HEK293 (cell line): ENCODE measurements at regions not wholly inside any gene's neighbourhood (a gene's known extent, or its start where the extent isn't known, plus 50 kb on each side); places are given as distances from the start of the nearest gene placed in this dataset.

ENCODE experiments used
- CTCF ChIA-PET: fragments of 350-600 bp; formaldehyde crosslinking; extraction: SDS; loops from one replicate; lab custom pipeline; 2021; ENCODE audit warnings: antibody characterized with exemption; lab: Yijun Ruan, JAX
- POLR2A ChIA-PET: fragments of 300-600 bp; formaldehyde crosslinking; extraction: SDS; loops from one replicate; lab custom pipeline; 2020; ENCODE audit warnings: antibody characterized with exemption, inconsistent platforms; lab: Yijun Ruan, JAX
- H3K27ac ChIP-seq: fragments of 200-500 bp; sonication (Bioruptor generic); 2 replicates; pipeline ENCODE4 v1.5.1; 2014; ENCODE audit warnings: low read depth, low read length, control low read depth, inconsistent platforms; ENCODE audit errors: extremely low read depth
- H3K36me3 ChIP-seq, 2 experiments: fragments of 200-500 bp in 1 of 2; sonication (Bioruptor generic) in 1 of 2; 1 replicate in 1 of 2; 2 replicates in 1 of 2; pipeline ENCODE4 v1.5.1; 2014 to 2017; ENCODE audit warnings: inconsistent platforms in 2 of 2, low read length in 2 of 2; ENCODE audit not compliant: control insufficient read depth in 2 of 2, insufficient read depth in 1 of 2
- H3K4me1 ChIP-seq: fragments of 200-500 bp; sonication (Bioruptor generic); 2 replicates; pipeline ENCODE4 v1.5.1; 2014; ENCODE audit warnings: mild to moderate bottlenecking, low read length, inconsistent platforms; ENCODE audit not compliant: control insufficient read depth, insufficient read depth
- H3K4me3 ChIP-seq: 2 replicates; pipeline ENCODE4 v1.5.1; 2011; ENCODE audit warnings: low read depth, mild to moderate bottlenecking, control low read depth, low read length, moderate library complexity
- H3K9me3 ChIP-seq: fragments of 200-500 bp; sonication (Bioruptor generic); 2 replicates; pipeline ENCODE4 v1.5.1; 2014; ENCODE audit warnings: low read depth, low read length, inconsistent platforms; ENCODE audit not compliant: control insufficient read depth, insufficient read depth
- GFI1B ChIP-seq: fragments of 450-650 bp; formaldehyde crosslinking; IDR thresholded peaks from 2 replicates; pipeline ENCODE4 v1.5.1; 2016; ENCODE audit warnings: missing biosample characterization, missing genetic modification characterization
- INSM2 ChIP-seq: fragments of 450-650 bp; formaldehyde crosslinking; IDR thresholded peaks from 2 replicates; pipeline ENCODE4 v1.5.1; 2016; ENCODE audit warnings: missing biosample characterization, missing genetic modification characterization
- KLF16 ChIP-seq: fragments of 450-650 bp; formaldehyde crosslinking; IDR thresholded peaks from 2 replicates; pipeline ENCODE4 v1.5.1; 2017; ENCODE audit warnings: missing biosample characterization, missing genetic modification characterization
- KLF17 ChIP-seq: fragments of 450-650 bp; formaldehyde crosslinking; IDR thresholded peaks from 2 replicates; pipeline ENCODE4 v1.5.1; 2016; ENCODE audit warnings: missing biosample characterization, missing genetic modification characterization
- MZF1 ChIP-seq: fragments of 450-650 bp; formaldehyde crosslinking; IDR thresholded peaks from 2 replicates; pipeline ENCODE4 v1.5.1; 2017; ENCODE audit warnings: missing biosample characterization, missing genetic modification characterization, borderline replicate concordance
- SETDB1 ChIP-seq: IDR thresholded peaks from one replicate; pipeline ENCODE4 v1.6.1; 2017; ENCODE audit warnings: mild to moderate bottlenecking, low read length, moderate library complexity, mixed read lengths; ENCODE audit not compliant: insufficient read length
- YY1 ChIP-seq: fragments of 450-650 bp; formaldehyde crosslinking; IDR thresholded peaks from 2 replicates; pipeline ENCODE4 v1.5.1; 2018; ENCODE audit warnings: missing biosample characterization, missing genetic modification characterization
- YY2 ChIP-seq: fragments of 450-650 bp; formaldehyde crosslinking; IDR thresholded peaks from 2 replicates; pipeline ENCODE4 v1.5.1; 2016; ENCODE audit warnings: missing biosample characterization, missing genetic modification characterization
- ZEB2 ChIP-seq: fragments of 450-650 bp; formaldehyde crosslinking; IDR thresholded peaks from 2 replicates; pipeline ENCODE4 v1.5.1; 2016; ENCODE audit warnings: missing biosample characterization, missing genetic modification characterization
- ZFHX2 ChIP-seq: fragments of 450-650 bp; formaldehyde crosslinking; conservative IDR thresholded peaks from 2 replicates; pipeline ENCODE4 v1.5.1; 2016; ENCODE audit warnings: missing biosample characterization, missing genetic modification characterization
- ZNF19 ChIP-seq: fragments of 450-650 bp; formaldehyde crosslinking; IDR thresholded peaks from 2 replicates; pipeline ENCODE4; 2016; ENCODE audit warnings: missing biosample characterization, missing genetic modification characterization, low read depth
- ZNF24 ChIP-seq: fragments of 450-650 bp; formaldehyde crosslinking; IDR thresholded peaks from 2 replicates; pipeline ENCODE4 v1.5.1; 2016; ENCODE audit warnings: missing biosample characterization, missing genetic modification characterization
- ZNF302 ChIP-seq: fragments of 450-650 bp; formaldehyde crosslinking; IDR thresholded peaks from 2 replicates; pipeline ENCODE4 v1.5.1; 2016; ENCODE audit warnings: missing biosample characterization, missing genetic modification characterization, low read depth
- ZNF394 ChIP-seq: fragments of 450-650 bp; formaldehyde crosslinking; IDR thresholded peaks from 2 replicates; pipeline ENCODE4 v1.5.1; 2016; ENCODE audit warnings: missing biosample characterization, missing genetic modification characterization, mild to moderate bottlenecking, moderate library complexity, borderline replicate concordance
- ZNF473 ChIP-seq: fragments of 450-650 bp; formaldehyde crosslinking; IDR thresholded peaks from 2 replicates; pipeline ENCODE4 v1.5.1; 2017; ENCODE audit warnings: missing biosample characterization, missing genetic modification characterization
- ZNF510 ChIP-seq: fragments of 450-650 bp; formaldehyde crosslinking; IDR thresholded peaks from 2 replicates; pipeline ENCODE4 v1.5.1; 2018; ENCODE audit warnings: mild to moderate bottlenecking, missing genetic modification characterization, missing biosample characterization; ENCODE audit not compliant: insufficient replicate concordance
- ZNF654 ChIP-seq: fragments of 450-650 bp; formaldehyde crosslinking; IDR thresholded peaks from 2 replicates; pipeline ENCODE4 v1.5.1; 2016; ENCODE audit warnings: low read depth, missing biosample characterization, missing genetic modification characterization
- TF ChIP-seq, protein P1 (sequence below): fragments of 450-650 bp; formaldehyde crosslinking; IDR thresholded peaks from 2 replicates; pipeline ENCODE4 v1.5.1; 2017; ENCODE audit warnings: missing biosample characterization, missing genetic modification characterization

DNA sequence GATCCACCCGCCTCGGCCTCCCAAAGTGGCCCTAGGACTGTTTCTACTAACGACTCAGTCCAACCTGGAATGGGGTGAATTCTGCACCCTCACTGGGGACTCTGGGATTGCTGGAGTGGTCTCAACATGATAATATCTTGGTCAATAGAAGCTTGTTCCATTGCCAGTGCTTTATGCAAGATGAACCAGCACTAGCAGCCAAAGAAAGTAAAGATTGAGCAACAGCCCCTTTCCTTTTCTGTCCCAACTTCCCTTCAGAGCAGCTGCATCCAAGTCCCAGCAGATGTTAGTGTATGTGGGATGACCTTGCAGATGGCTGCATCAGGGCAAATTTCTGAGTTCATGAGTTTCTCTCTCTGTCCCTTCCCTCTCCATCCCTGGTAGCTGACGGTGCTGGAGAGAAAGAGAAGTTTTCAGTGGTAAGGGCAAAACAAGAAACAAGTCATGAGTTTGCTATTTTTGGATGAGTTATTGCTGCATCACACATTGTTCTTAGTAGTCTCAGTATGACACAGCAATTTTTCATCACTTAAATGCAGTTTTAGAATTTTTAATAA lies 183.6 kb upstream of the EDNRB start:
- H3K9me3 ChIP-seq, result no peaks in the 10 kb centered on the region
- H3K4me1 ChIP-seq, result no peaks in the 10 kb centered on the region
- no peaks in the 10 kb centered on the region for H3K36me3 ChIP-seq
- TF ChIP-seq ZNF302 (tag by site-specific recombination), result no peak
- H3K4me3 ChIP-seq, result no peak overlapping the region
- H3K27ac ChIP-seq, result no peak overlapping the region
- ChIA-PET CTCF (interaction anchor here (0.6 kb wide), 1 partner anchor 290 kb away, joined by 3 read pairs; no protein-coding TSS in a partner anchor), POLR2A (no interaction called here)

GRCh38 chr13:78100486-78100885 lies 181.9 kb upstream of the EDNRB start:
- H3K4me1 ChIP-seq, result no peaks in the 10 kb centered on the region
- no peak for TF ChIP-seq ZEB2 (tag by site-specific recombination)
- TF ChIP-seq GFI1B (tag by site-specific recombination), result no peak
- TF ChIP-seq ZFHX2 (tag by site-specific recombination), result no peak
- no peak for TF ChIP-seq YY1 (tag by site-specific recombination)
- no peak for TF ChIP-seq SETDB1
- no peak for TF ChIP-seq ZNF473 (tag by site-specific recombination)
- TF ChIP-seq ZNF510 (tag by site-specific recombination), result no peak
- TF ChIP-seq KLF17 (tag by site-specific recombination), result no peak
- no peak for TF ChIP-seq INSM2
- no peak for TF ChIP-seq MZF1
- no peak for TF ChIP-seq YY2 (tag by site-specific recombination)
- no peak for TF ChIP-seq ZNF24 (tag by site-specific recombination)

DNA sequence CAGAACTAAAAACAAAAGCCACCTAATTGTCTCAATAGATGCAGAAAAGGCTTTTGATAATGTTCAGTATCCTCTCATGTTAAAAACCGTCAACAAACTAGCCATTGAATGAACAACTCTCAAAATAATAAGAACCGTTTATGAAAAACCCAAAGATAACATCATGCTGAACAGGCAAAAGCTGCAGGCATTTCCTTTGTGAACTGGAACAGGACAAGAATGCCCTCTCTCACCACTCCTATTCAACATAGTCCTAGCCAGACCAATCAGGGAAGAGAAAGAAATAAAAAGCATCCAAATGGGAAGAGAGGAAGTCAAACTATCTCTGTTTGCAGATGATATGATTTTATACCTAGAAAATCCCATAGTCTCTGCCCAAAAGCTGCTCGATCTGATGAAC lies 179.6 kb upstream of the EDNRB start:
- H3K9me3 ChIP-seq, result no peaks in the 10 kb centered on the region
- TF ChIP-seq ZNF654 (tag by site-specific recombination) (no peak), ZNF394 (no peak), KLF16 (tag by site-specific recombination) (no peak), ZNF19 (no peak)
- TF ChIP-seq, protein P1, sequence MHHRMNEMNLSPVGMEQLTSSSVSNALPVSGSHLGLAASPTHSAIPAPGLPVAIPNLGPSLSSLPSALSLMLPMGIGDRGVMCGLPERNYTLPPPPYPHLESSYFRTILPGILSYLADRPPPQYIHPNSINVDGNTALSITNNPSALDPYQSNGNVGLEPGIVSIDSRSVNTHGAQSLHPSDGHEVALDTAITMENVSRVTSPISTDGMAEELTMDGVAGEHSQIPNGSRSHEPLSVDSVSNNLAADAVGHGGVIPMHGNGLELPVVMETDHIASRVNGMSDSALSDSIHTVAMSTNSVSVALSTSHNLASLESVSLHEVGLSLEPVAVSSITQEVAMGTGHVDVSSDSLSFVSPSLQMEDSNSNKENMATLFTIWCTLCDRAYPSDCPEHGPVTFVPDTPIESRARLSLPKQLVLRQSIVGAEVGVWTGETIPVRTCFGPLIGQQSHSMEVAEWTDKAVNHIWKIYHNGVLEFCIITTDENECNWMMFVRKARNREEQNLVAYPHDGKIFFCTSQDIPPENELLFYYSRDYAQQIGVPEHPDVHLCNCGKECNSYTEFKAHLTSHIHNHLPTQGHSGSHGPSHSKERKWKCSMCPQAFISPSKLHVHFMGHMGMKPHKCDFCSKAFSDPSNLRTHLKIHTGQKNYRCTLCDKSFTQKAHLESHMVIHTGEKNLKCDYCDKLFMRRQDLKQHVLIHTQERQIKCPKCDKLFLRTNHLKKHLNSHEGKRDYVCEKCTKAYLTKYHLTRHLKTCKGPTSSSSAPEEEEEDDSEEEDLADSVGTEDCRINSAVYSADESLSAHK, result no peak
- H3K36me3 ChIP-seq, result no peaks in the 10 kb centered on the region
- H3K27ac ChIP-seq, result no peak overlapping the region
- ChIA-PET POLR2A (no interaction called here), CTCF (interaction anchor here (0.6 to 0.7 kb wide), 2 partner anchors 33 to 143 kb away, joined by 3 read pairs; no protein-coding TSS in a partner anchor)
- H3K4me3 ChIP-seq, result no peak overlapping the region
- no peaks in the 10 kb centered on the region for H3K4me1 ChIP-seq

More at GRCh38 chr13:78100486-78100885, 181.9 kb upstream of the EDNRB start:
- ChIA-PET POLR2A (no interaction called here), CTCF (interaction anchor here (0.7 kb wide), 1 partner anchor 372 kb away, joined by 3 read pairs; no protein-coding TSS in a partner anchor)
- Histone ChIP-seq H3K27ac (no peak overlapping the region), H3K36me3 (no peaks in the 10 kb centered on the region), H3K4me3 (no peak overlapping the region), H3K9me3 (no peaks in the 10 kb centered on the region)
